Type B pancreatic cell (in vitro differentiated cells): ENCODE measurements at regions not wholly inside any gene's neighbourhood (a gene's known extent, or its start where the extent isn't known, plus 50 kb on each side); places are given as distances from the start of the nearest gene placed in this dataset.

Experiments
- DNase-seq: peaks from one replicate; pipeline ENCODE4 v3.0.0; 2021; ENCODE audit warnings: mixed read lengths; ENCODE audit not compliant: unreplicated experiment; ENCODE audit errors: extremely low spot score
- H3K27ac Mint-ChIP-seq: 2 replicates; pipeline ENCODE4 v1.8.0; 2021; ENCODE audit warnings: mild to moderate bottlenecking, mixed read lengths
- H3K27me3 Mint-ChIP-seq: 2 replicates; pipeline ENCODE4 v1.8.0; 2021; ENCODE audit warnings: mixed read lengths
- H3K36me3 Mint-ChIP-seq: 2 replicates; pipeline ENCODE4 v1.8.0; 2021; ENCODE audit warnings: mixed read lengths
- H3K4me1 Mint-ChIP-seq: one replicate; pipeline ENCODE4 v1.8.0; 2021; ENCODE audit warnings: mixed read lengths; ENCODE audit not compliant: unreplicated experiment
- H3K4me3 Mint-ChIP-seq: 2 replicates; pipeline ENCODE4 v1.8.0; 2021; ENCODE audit warnings: mild to moderate bottlenecking, mixed read lengths
- H3K9me3 Mint-ChIP-seq: 2 replicates; pipeline ENCODE4 v1.8.0; 2021; ENCODE audit warnings: mixed read lengths
- TF ChIP-seq, protein P1 (sequence below): fragments of 200-600 bp; sonication (generic); conservative IDR thresholded peaks from 2 replicates; pipeline ENCODE4 v1.5.0; 2021; ENCODE audit warnings: antibody characterized with exemption, mild to moderate bottlenecking

DNA sequence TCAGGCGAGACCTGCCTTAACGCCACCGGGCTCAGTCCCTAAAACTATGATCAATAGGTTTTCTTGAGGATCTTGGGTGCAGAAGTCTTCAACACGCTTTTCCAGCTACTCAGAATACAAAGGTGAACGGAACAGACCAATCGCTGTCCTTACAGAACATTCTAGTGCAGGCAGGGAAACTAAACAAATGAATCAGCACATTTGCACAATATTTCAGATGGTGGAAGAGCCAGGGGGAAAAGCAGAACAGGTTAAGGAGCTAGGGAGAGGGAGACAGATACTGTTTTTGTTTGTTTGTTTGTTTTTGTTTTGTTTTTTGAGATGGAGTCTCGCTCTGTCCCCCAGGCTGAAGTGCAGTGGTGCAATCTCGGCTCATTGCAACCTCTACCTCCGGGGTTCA, 271.1 kb downstream of the TFAP2C start:
- H3K9me3 Mint-ChIP-seq: peaks cover 8% of the 10 kb centered on the region
- no peak for DNase-seq

DNA sequence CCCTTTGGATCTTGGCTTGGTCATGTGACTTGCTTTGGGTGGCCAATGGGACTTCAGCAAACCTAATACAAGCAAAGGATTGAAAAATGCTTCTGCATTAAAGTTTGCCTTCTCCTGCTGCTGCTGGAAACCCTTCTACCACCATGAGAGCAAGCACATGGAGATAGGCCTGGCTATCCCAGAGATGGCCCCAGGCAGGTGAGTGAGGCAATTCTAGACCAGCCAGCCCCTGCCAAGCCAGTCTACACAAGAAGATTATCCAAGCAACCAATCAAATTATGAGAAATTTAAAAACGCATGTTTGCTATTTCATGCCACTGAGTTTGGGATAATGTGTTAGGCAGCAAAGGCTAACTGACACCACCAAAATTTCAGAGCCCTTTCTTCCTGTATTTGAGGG, 274.3 kb downstream of the TFAP2C start:
- Mint-ChIP-seq H3K4me1 (no peaks in the 10 kb centered on the region), H3K36me3 (peaks cover 4% of the 10 kb centered on the region)
- TF ChIP-seq, protein P1, sequence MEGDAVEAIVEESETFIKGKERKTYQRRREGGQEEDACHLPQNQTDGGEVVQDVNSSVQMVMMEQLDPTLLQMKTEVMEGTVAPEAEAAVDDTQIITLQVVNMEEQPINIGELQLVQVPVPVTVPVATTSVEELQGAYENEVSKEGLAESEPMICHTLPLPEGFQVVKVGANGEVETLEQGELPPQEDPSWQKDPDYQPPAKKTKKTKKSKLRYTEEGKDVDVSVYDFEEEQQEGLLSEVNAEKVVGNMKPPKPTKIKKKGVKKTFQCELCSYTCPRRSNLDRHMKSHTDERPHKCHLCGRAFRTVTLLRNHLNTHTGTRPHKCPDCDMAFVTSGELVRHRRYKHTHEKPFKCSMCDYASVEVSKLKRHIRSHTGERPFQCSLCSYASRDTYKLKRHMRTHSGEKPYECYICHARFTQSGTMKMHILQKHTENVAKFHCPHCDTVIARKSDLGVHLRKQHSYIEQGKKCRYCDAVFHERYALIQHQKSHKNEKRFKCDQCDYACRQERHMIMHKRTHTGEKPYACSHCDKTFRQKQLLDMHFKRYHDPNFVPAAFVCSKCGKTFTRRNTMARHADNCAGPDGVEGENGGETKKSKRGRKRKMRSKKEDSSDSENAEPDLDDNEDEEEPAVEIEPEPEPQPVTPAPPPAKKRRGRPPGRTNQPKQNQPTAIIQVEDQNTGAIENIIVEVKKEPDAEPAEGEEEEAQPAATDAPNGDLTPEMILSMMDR: no peak

More for the DNA sequence above, 271.1 kb downstream of the TFAP2C start:
- Mint-ChIP-seq H3K27me3 (peaks cover 16% of the 10 kb centered on the region), H3K4me1 (no peaks in the 10 kb centered on the region), H3K27ac (no peak overlapping the region), H3K36me3 (peaks cover 4% of the 10 kb centered on the region), H3K4me3 (no peak overlapping the region)
- TF ChIP-seq, protein P1: no peak

DNA sequence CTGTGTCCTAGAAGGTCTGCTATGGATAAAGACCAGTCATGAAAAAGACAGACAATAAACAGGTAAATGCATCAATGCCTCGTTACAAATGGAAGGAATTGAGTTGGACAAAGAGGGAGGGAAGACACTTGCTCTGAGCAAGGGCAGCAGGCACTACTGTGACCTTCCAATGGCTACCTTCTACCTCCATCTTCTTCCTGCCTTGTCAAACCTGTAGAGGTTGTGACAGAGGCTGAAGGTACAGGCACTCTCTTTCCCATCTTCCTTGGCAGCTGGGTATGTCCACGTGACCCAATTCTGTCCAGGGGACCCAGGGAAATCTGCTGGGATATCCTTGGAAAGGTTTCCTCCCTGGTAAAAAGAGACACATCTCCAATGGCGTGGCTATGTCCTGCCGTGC, 274.8 kb downstream of the TFAP2C start:
- Mint-ChIP-seq H3K9me3 (peaks cover 8% of the 10 kb centered on the region), H3K4me1 (no peaks in the 10 kb centered on the region), H3K4me3 (no peak overlapping the region), H3K27me3 (peaks cover 6% of the 10 kb centered on the region), H3K36me3 (peaks cover 4% of the 10 kb centered on the region), H3K27ac (no peak overlapping the region)
- no peak for DNase-seq
- TF ChIP-seq, protein P1: no peak

More for the DNA sequence above, 274.3 kb downstream of the TFAP2C start:
- Mint-ChIP-seq H3K4me3 (no peak overlapping the region), H3K27ac (no peak overlapping the region), H3K27me3 (peaks cover 7% of the 10 kb centered on the region), H3K9me3 (peaks cover 8% of the 10 kb centered on the region)
- DNase-seq: no peak

DNA sequence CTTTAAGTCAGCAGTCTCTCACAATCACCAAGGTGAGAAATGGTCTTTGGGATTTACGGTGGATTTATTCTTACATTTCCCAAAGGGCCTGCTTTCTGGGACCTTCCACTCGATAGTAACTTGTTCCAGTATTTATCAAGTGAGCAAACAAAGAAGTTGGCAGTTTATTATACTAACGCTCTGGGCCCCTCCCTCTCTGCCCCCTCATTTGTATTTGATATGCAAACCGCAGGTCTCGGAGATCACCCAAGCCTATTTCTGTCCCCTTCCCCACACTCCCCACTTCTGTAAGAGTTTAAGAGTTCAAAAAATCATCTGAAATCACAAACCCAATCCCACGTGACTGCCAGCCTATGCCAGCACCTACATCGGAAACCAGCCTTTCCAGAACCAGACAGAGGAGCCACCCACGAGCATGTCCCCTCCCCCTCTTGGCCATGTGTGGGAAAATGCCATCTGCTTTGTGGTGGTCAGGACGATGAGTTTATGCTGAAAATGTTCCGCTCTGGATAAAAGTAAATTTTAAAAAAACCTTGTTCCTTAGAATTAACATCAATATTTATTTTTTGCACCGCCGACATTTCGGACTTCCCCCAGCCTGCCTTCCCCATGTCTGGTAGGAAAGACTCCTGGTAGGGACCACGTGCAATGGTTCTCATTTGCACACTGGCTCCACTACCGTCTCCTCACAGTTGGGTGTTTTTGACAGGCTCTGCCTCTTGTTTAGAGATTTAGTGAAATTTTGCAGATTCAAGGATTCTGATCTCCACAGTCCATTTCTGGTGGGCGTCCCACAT, 281.0 kb downstream of the TFAP2C start:
- Mint-ChIP-seq H3K4me3 (no peak overlapping the region), H3K27me3 (peaks cover 5% of the 10 kb centered on the region), H3K9me3 (no peaks in the 10 kb centered on the region), H3K4me1 (no peaks in the 10 kb centered on the region), H3K27ac (no peak overlapping the region), H3K36me3 (no peaks in the 10 kb centered on the region)
- TF ChIP-seq, protein P1: no peak
- no peak for DNase-seq

DNA sequence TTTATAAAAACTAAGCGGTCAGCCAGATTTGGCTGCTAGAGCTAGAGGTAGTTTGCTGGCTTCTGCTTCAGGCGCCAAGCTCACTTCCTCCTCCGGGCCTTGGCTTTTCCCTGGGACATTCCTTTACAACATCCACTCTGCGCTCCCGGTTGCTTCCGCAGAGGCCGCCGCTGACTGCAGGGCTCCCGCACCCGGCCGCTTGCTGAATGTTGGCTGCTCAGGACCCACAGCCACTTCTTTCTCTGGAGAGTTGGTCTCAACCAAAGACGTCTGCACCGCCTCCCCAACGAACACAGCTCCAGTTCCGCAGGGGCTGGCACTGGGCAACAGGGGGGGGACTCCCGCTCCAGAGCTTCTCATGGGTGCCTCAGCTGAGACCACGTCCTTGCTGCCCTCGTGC, 282.8 kb downstream of the TFAP2C start:
- Mint-ChIP-seq H3K27me3 (peaks cover 5% of the 10 kb centered on the region), H3K4me3 (no peak overlapping the region), H3K4me1 (no peaks in the 10 kb centered on the region), H3K27ac (no peak overlapping the region), H3K36me3 (no peaks in the 10 kb centered on the region), H3K9me3 (no peaks in the 10 kb centered on the region)
- no peak for DNase-seq
- TF ChIP-seq, protein P1: no peak
